MM.1S (cell line): ENCODE measurements at regions not wholly inside any gene's neighbourhood (a gene's known extent, or its start where the extent isn't known, plus 50 kb on each side); places are given as distances from the start of the nearest gene placed in this dataset.

Experiments used
- DNase-seq: peaks from one replicate; pipeline ENCODE4 v3.0.0-alpha.2; 2015
- H2AFZ ChIP-seq: fragments of 300-600 bp; sonication (generic); 2 replicates; pipeline ENCODE4 v1.6.0; 2016; ENCODE audit warnings: antibody characterized with exemption, low read length
- H3F3A ChIP-seq: fragments of 300-600 bp; sonication (generic); 2 replicates; pipeline ENCODE4 v1.6.1; 2016; ENCODE audit warnings: mild to moderate bottlenecking, antibody characterized with exemption, low read length, moderate library complexity, mixed read lengths; ENCODE audit not compliant: insufficient read depth
- H3K27ac ChIP-seq: fragments of 300-600 bp; sonication (generic); 2 replicates; pipeline ENCODE4 v1.5.1; 2016; ENCODE audit warnings: mild to moderate bottlenecking, low read length
- H3K27me3 ChIP-seq: fragments of 300-600 bp; sonication (generic); replicated peaks from 2 replicates; pipeline ENCODE4 v1.6.0; 2016; ENCODE audit warnings: low read length; ENCODE audit not compliant: insufficient read depth
- H3K36me3 ChIP-seq: fragments of 300-600 bp; sonication (generic); replicated peaks from 2 replicates; pipeline ENCODE4 v1.6.1; 2016; ENCODE audit warnings: mild to moderate bottlenecking, low read length, mixed read lengths; ENCODE audit not compliant: insufficient read depth
- H3K4me1 ChIP-seq: fragments of 300-600 bp; sonication (generic); 2 replicates; pipeline ENCODE4 v1.6.1; 2016; ENCODE audit warnings: low read length, mixed read lengths
- H3K4me2 ChIP-seq: fragments of 300-600 bp; sonication (generic); 2 replicates; pipeline ENCODE4 v1.6.0; 2016; ENCODE audit warnings: low read depth, low read length
- H3K4me3 ChIP-seq: fragments of 300-600 bp; sonication (generic); 2 replicates; pipeline ENCODE4 v1.5.1; 2016; ENCODE audit warnings: low read length, mixed read lengths
- H3K79me2 ChIP-seq: fragments of 300-600 bp; sonication (generic); 2 replicates; pipeline ENCODE4 v1.6.1; 2016; ENCODE audit warnings: mixed run types, low read length, mixed read lengths
- H3K9ac ChIP-seq: fragments of 300-600 bp; sonication (generic); 2 replicates; pipeline ENCODE4 v1.6.1; 2016; ENCODE audit warnings: low read length, mixed read lengths
- H3K9me2 ChIP-seq: fragments of 300-600 bp; sonication (generic); replicated peaks from 2 replicates; pipeline ENCODE4 v1.6.1; 2016; ENCODE audit warnings: mild to moderate bottlenecking, low read length, mixed read lengths; ENCODE audit not compliant: insufficient read depth
- H3K9me3 ChIP-seq: fragments of 300-600 bp; sonication (generic); replicated peaks from 2 replicates; pipeline ENCODE4 v1.6.1; 2016; ENCODE audit warnings: mild to moderate bottlenecking, low read length, mixed read lengths; ENCODE audit not compliant: insufficient read depth
- H4K20me1 ChIP-seq: fragments of 300-600 bp; sonication (generic); 2 replicates; pipeline ENCODE4 v1.6.1; 2016; ENCODE audit warnings: mild to moderate bottlenecking, low read length, moderate library complexity, mixed read lengths; ENCODE audit not compliant: insufficient read depth
- CTCF ChIP-seq: fragments of 300-600 bp; sonication (generic); IDR thresholded peaks from 2 replicates; pipeline ENCODE4 v1.5.1; 2016; ENCODE audit warnings: antibody characterized with exemption, low read length, mixed read lengths
- EZH2 ChIP-seq: fragments of 300-600 bp; sonication (generic); optimal IDR thresholded peaks from 2 replicates; pipeline ENCODE3; 2017; ENCODE audit warnings: low read depth, mild to moderate bottlenecking, antibody characterized with exemption, low read length, mixed read lengths
- EZH2phosphoT487 ChIP-seq: fragments of 300-600 bp; sonication (generic); IDR thresholded peaks from 2 replicates; pipeline ENCODE4 v1.6.1; 2018; ENCODE audit warnings: antibody characterized with exemption, low read length

GRCh38 chr2:220433131-220433530, 805.7 kb downstream of the SLC4A3 start:
- DNase-seq: no peak
- no peak overlapping the region for H3K9ac ChIP-seq
- no peaks in the 10 kb centered on the region for H3K27me3 ChIP-seq
- H3F3A ChIP-seq: no peaks in the 10 kb centered on the region
- no peaks in the 10 kb centered on the region for H3K4me1 ChIP-seq
- H3K9me2 ChIP-seq: no peaks in the 10 kb centered on the region
- no peak overlapping the region for H3K4me3 ChIP-seq
- H2AFZ ChIP-seq: no peak overlapping the region
- H4K20me1 ChIP-seq: no peaks in the 10 kb centered on the region
- TF ChIP-seq CTCF: no peak
- no peak for TF ChIP-seq EZH2
- TF ChIP-seq EZH2phosphoT487: no peak
- no peaks in the 10 kb centered on the region for H3K9me3 ChIP-seq
- H3K36me3 ChIP-seq: no peaks in the 10 kb centered on the region
- no peak overlapping the region for H3K27ac ChIP-seq
- H3K4me2 ChIP-seq: no peak overlapping the region
- H3K79me2 ChIP-seq: no peaks in the 10 kb centered on the region

- H3F3A ChIP-seq: no peaks in the 10 kb centered on the region
- H3K36me3 ChIP-seq: no peaks in the 10 kb centered on the region
- H3K4me3 ChIP-seq: no peak overlapping the region
- H3K4me2 ChIP-seq: no peak overlapping the region
- H3K79me2 ChIP-seq: no peaks in the 10 kb centered on the region
- no peaks in the 10 kb centered on the region for H3K9me2 ChIP-seq
- no peak overlapping the region for H3K27ac ChIP-seq
- no peak for TF ChIP-seq EZH2phosphoT487
- no peak for TF ChIP-seq CTCF
- TF ChIP-seq EZH2: no peak
- no peak for DNase-seq
- H4K20me1 ChIP-seq: no peaks in the 10 kb centered on the region
- no peak overlapping the region for H2AFZ ChIP-seq
- no peaks in the 10 kb centered on the region for H3K9me3 ChIP-seq
- H3K27me3 ChIP-seq: no peaks in the 10 kb centered on the region
- no peak overlapping the region for H3K9ac ChIP-seq
- no peaks in the 10 kb centered on the region for H3K4me1 ChIP-seq
Measured at GRCh38 chr2:220434385-220434784, 807.0 kb downstream of the SLC4A3 start.

- no peak for DNase-seq
- H3K4me3 ChIP-seq: no peak overlapping the region
- TF ChIP-seq EZH2 (no peak), CTCF (no peak), EZH2phosphoT487 (no peak)
- no peaks in the 10 kb centered on the region for H3F3A ChIP-seq
- H3K27ac ChIP-seq: no peak overlapping the region
- no peak overlapping the region for H3K4me2 ChIP-seq
- no peaks in the 10 kb centered on the region for H4K20me1 ChIP-seq
- H3K9me2 ChIP-seq: no peaks in the 10 kb centered on the region
- no peaks in the 10 kb centered on the region for H3K27me3 ChIP-seq
- H3K4me1 ChIP-seq: no peaks in the 10 kb centered on the region
- no peaks in the 10 kb centered on the region for H3K36me3 ChIP-seq
- H3K79me2 ChIP-seq: no peaks in the 10 kb centered on the region
- no peak overlapping the region for H2AFZ ChIP-seq
- no peak overlapping the region for H3K9ac ChIP-seq
- no peaks in the 10 kb centered on the region for H3K9me3 ChIP-seq
Measured at GRCh38 chr2:220437938-220438337, 810.5 kb downstream of the SLC4A3 start.

DNA sequence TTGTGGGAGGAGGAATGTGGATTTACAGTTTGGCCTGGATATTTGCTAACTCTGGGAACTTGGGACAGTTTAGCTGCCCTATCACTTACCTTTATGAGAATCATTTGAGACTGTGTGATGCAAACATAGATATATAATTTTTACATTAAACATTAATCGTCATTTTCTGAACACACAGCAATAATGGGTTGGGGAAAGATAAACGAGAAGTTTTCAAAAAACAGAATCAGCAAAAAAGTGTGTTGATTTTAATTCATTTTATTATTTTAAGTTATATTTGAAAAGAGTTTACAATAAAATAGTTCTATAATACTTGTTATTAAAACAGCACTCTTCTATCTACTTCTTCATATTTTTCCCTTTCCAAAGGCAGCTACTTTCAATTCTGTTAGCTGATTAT, 813.3 kb downstream of the SLC4A3 start:
- Histone ChIP-seq H3K27ac (no peak overlapping the region), H3K4me1 (no peaks in the 10 kb centered on the region), H3K9me2 (no peaks in the 10 kb centered on the region), H3K9me3 (no peaks in the 10 kb centered on the region), H4K20me1 (no peaks in the 10 kb centered on the region), H3K27me3 (no peaks in the 10 kb centered on the region), H2AFZ (no peak overlapping the region), H3K79me2 (no peaks in the 10 kb centered on the region), H3K4me3 (no peak overlapping the region), H3K9ac (no peak overlapping the region), H3K4me2 (no peak overlapping the region), H3K36me3 (no peaks in the 10 kb centered on the region), H3F3A (no peaks in the 10 kb centered on the region)
- no peak for DNase-seq
- TF ChIP-seq CTCF (no peak), EZH2phosphoT487 (no peak), EZH2 (no peak)
